NCI-H2029 (cell line): ENCODE measurements at regions not wholly inside any gene's neighbourhood (a gene's known extent, or its start where the extent isn't known, plus 50 kb on each side); places are given as distances from the start of the nearest gene placed in this dataset.
A peak's percentile ranks its signal among the peaks of the same experiment; 100 is the strongest.
"Not testable (repeated sequence)": the region's sequence is repeated elsewhere in the genome, so short reads cannot be mapped to it uniquely, and the experiment has no call there.

Experiments used
- DNase-seq: peaks from one replicate; lab custom pipeline; 2025; lab: John Stamatoyannopoulos, UW

GRCh38 chr12:97616946-97617345 is 154.3 kb downstream of the RMST start:
- no peak for DNase-seq

GRCh38 chr12:97628962-97629361 is 166.4 kb downstream of the RMST start:
- DNase-seq, result no peak

DNA sequence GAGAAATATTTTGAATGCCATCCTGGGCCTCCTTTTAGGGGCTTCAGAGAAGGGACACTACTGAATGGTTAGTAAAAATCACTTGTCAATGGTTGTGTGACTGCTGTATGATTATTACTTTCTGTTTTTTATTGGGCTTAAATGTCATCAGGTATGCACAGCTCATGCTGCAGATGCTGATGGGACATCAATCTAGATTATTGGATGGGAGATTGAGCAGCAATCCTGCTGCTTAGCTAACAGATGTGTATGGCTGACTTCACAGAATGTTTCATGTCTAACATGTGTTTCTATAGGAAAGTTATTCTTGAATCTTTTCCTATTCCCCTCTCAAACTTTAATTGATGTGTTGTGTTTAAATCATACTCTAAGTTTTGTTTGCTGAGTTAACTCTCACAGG is 166.8 kb downstream of the RMST start:
- no peak for DNase-seq

GRCh38 chr12:97630356-97630755 is 167.8 kb downstream of the RMST start:
- no peak for DNase-seq

DNA sequence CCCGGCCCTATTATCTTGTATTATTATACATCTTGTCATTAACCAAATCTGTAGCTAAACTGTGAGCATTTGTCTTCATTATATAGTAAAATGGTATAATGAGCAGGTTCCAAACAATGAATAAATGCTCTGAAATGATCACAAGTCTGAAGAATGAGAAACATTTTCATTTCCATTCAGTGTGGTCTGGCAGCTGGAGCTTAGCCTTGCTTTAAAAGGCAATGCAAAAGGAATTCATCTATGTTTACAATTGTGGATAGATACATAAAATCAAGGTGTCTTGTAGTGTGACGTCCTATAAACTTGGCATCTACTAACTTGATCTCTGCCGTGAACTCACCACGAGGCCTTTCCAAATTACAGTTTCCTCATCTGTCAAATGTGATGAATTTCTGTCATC is 168.3 kb downstream of the RMST start:
- no peak for DNase-seq

GRCh38 chr12:97637770-97638169 is 175.2 kb downstream of the RMST start:
- no peak for DNase-seq

DNA sequence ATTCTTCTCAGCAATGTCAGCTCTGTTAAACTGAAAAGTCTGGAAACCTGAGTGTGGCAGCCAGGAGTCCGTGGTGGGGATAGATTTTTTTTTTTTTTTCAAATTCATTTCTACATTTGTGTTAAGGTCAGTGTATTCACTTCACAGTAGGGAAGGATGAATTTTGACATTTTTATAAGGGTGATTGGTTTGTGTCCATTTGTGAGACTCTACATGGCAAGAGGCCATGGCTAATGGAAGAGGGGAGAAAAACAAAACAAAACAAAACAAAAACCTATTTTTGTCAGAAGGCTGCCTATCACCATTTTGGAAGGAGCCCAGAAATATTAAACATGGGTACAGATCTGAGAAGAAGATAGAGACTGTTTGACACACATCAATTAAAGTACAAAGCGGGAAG is 176.1 kb downstream of the RMST start:
- no peak for DNase-seq

GRCh38 chr12:97639702-97640101 is 177.1 kb downstream of the RMST start:
- no peak for DNase-seq

DNA sequence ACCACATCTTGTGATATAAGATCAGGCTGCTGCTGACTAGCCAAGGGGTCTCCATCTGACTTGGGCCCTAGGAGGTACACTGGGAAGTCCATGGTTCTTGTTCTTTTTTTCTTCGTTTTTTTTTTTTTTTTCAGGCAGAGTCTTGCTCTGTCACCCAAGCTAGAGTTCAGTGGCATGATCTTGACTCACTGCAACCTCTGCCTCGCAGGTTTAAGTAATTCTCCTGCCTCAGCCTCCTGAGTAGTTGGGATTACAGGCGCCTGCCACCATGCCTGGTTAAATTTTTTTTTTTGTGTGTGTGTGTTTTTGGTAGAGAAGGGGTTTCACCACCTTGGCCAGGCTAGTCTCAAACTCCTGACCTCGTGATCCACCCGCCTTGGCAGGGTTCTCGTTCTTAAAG is 178.2 kb downstream of the RMST start:
- no peak for DNase-seq

GRCh38 chr12:97642911-97643310 is 180.3 kb downstream of the RMST start:
- no peak for DNase-seq

- DNase-seq, result no peak
These were observed 181.3 kb downstream of the RMST start for GRCh38 chr12:97643924-97644323.

- DNase-seq, result no peak
These were observed 183.1 kb downstream of the RMST start for GRCh38 chr12:97645726-97646125.

DNA sequence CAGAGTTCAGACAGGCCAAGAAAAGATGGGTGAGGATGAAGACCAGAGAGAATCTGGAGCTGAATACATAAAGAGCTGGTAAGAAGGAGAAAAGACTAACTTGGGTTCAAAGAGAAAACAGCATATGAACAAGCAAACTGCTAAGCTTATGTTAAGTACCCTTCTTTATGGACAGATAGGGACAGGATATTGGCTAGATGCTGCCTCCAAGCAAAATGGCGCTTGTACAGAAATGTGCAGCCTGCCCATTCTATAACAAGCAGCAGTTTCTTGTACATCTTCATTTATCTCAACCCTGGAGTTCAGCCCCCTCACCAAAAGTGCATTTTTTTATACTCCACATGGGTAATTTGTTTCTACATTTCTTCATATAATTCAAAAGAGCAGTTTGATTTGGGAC is 184.5 kb downstream of the RMST start:
- DNase-seq, result no peak

GRCh38 chr12:97650242-97650641 is 187.6 kb downstream of the RMST start:
- no peak for DNase-seq

GRCh38 chr12:97656548-97656947 is 193.9 kb downstream of the RMST start:
- DNase-seq, result not testable (repeated sequence)

DNA sequence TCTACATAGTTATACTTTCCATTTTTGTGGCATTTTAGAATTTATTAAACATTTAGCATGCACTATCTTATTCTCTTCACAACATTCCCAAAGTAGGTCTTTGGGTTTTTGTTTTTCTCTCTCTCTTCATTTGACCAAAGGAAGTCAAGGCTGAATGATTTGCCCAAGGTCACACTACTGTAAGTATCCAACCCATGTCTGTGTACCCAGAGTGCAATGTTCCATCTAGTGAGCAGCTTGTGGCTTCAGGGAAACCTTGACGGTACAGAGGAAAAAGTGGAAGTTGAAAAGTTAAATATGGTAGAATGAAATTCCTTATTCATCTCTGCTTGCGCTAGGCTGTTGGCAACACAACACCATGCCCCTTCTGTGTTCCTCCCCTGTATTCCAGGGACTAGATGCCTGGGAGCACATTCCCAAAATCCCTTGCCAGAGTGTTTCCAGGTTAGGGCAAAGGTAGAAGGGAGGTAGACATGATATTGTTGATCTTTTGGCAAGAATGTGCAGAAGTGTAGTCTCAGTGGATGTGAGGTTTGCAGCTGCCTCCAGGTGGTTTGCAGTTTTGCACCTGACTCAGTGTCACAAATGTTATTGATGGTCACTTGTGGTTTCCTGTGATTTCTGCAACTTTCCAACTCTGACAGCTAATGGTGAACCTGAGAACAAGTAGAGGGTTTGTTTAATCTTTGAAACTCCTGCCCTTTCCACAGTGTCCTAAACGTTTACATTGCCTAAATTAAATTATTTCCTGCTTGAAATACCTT is 196.7 kb downstream of the RMST start:
- DNase-seq, result no peak

DNA sequence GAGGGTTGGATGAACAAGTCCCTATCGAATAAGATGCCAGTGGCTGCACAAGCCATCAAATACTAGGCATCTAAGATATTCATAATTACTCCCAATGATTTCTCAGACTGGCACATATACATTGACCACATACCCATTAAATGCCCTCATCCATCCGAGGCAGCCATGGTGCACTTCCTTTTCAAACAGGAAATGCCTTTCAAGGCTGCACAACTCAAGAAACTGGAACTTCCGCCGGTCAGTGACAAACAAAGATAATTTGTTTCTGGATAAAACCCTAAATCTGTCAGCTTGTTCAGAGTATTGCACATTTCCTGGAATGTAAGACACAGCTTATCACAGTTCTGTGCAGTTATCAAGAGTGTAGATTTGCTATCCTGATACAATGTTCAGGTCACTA is 203.7 kb downstream of the RMST start:
- DNase-seq, result no peak

DNA sequence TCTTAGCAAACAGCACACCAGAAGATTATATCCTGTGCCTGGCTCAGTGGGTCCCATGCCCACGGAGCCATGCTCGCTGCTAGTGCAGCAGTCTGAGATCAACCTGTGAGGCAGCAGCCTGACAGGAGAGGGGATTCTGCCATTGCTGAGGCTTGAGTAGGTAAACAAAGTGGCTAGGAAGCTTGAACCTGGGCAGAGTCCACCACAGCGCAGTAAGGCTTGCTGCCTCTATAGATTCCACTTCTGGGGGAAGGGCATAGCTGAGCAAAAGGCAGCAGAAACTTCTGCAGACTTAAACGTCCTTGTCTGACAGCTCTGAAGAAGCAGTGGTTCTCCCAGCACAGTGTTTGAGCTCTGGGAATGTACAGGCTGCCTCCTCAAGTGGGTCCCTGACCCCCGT is 210.3 kb downstream of the RMST start:
- DNase-seq, result no peak

DNA sequence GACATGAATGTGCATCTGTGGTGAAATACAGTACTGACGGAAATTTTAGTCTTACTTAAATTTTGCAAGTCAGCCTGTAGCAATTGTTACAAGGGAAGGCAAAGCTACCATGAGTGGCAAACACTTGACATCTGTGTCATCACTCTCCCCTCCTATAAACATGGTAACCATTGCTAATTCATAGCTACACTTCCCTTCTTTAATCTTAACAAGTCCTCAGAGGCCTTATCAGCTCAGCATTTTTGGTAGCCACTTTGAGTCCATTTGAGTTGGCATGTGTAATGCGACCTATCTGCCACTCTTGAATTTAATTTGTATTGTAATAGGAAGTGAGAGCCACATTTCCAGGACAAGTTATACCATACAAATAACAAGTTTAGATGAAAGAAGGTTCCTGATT is 218.1 kb downstream of the RMST start:
- DNase-seq, result peak; percentile 2

DNA sequence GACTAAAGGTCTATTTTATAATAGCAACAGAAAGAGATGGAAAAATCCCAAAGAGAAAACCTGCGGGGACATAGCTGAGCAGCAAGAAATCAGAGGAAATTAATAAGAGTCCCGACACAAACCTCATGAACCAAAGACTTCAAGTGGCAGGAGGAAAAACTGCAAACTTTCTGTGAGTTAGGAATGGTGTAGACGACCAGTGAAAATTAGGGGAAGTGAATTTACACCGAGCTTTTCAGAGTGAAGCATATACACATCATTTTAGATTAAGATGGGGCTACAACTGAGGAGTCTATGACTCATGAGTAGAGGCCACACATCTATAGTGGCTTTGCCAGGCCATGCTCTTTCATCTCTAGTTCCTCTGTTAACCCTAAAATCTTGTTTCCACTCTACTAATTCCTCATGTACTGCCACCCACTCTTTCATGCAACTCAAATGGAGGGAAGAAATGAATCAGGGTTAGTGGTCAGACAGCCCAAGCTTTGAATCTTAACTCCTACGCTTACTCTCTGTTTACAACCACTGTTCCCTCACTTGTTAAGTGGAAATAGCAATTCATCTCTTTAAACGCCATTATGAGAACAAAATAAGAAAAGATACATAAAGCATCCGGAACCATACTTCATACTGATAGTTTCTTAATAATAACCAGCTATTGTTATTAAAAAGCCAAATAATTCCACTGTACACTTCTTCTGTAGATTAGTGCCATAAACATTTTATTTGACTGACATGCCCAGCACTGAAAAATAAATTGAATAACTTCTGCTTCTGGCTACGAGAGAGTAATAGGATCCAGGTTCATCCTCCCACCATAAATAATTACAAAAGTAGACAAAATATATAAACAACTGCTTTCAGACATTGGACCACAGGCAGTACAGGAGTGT is 219.3 kb downstream of the RMST start:
- DNase-seq, result no peak

DNA sequence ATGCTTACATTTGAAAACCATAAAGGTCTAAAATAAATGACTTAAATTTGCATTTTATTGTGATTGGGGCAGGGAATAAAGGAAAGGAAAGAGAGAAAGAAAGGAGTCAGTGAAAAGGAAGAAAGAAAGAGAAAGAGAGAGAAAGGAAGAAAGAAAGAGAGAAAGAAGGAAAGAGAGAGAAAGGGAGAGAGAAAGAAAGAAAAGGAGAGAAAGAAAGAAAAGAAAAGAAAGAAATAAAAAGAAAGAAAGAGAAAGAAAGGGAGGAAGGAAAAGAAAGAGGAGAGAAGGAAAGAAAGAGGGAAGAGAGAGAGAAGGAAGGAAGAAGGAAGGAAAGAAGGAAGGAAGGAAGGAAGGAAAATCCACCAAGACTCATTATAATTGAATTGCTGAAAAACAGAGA is 222.8 kb downstream of the RMST start:
- DNase-seq, result no peak

- DNase-seq, result no peak
These were observed 239.3 kb downstream of the RMST start for GRCh38 chr12:97701901-97702300.

DNA sequence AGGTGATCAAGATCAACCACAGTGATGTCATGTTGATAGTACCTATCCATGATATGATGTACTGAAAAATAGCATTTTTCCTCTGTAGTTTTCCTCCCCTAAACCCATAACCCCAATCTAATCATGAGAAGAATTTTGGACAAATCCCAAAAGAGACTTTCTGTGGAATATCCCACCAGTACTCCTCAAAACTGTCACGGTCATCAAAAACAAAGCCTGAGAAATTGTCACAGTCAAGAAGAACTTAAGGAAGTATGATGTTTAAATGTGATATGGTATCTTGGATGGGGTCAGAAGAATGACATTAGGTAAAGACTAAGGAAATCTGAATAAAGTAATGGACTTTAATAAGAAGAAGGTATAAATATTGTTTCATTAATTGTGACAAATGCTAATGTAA is 248.8 kb downstream of the RMST start:
- no peak for DNase-seq
